PC-9 (cell line): ENCODE measurements at regions not wholly inside any gene's neighbourhood (a gene's known extent, or its start where the extent isn't known, plus 50 kb on each side); places are given as distances from the start of the nearest gene placed in this dataset.
A peak's percentile ranks its signal among the peaks of the same experiment; 100 is the strongest.

Experiments used
- BruUV-seq: library from RNA; stranded (reverse); fragments of 400-500 nt; replicated peaks from 2 replicates; lab custom pipeline; 2021; lab: Mats Ljungman, UMichigan
- CTCF ChIA-PET: fragments of 300-600 bp; sonication (Branson Sonifier 250); formaldehyde crosslinking; loops from one replicate; lab custom pipeline; 2022; ENCODE audit warnings: antibody characterized with exemption; lab: Charles Lee
- POLR2A ChIA-PET: fragments of 300-600 bp; sonication (Branson Sonifier 250); formaldehyde crosslinking; loops from one replicate; lab custom pipeline; 2022; ENCODE audit warnings: antibody characterized with exemption; ENCODE audit not compliant: unreplicated experiment; lab: Charles Lee
- DNase-seq, 2 experiments: peaks; one replicate each; pipeline versions ENCODE4 v3.0.0 to v3.0.0-alpha.2; 2015 to 2022; ENCODE audit warnings: mixed read lengths in 1 of 2
- H2AFZ ChIP-seq: fragments of 200-600 bp; sonication (generic); 2 replicates; pipeline ENCODE4 v1.8.1; 2017; ENCODE audit warnings: antibody characterized with exemption
- H3F3A ChIP-seq: fragments of 200-600 bp; sonication (generic); 2 replicates; pipeline ENCODE4 v1.8.1; 2017; ENCODE audit warnings: antibody characterized with exemption, mild to moderate bottlenecking, low read depth; ENCODE audit not compliant: insufficient read depth
- H3K27ac ChIP-seq: fragments of 200-600 bp; sonication (generic); 2 replicates; pipeline ENCODE4 v1.6.1; 2016; ENCODE audit warnings: mixed run types
- H3K27me3 ChIP-seq: fragments of 200-600 bp; sonication (generic); 2 replicates; pipeline ENCODE4 v1.6.1; 2016; ENCODE audit warnings: low read depth, mixed run types; ENCODE audit not compliant: insufficient read depth
- H3K36me3 ChIP-seq: fragments of 200-600 bp; sonication (generic); 2 replicates; pipeline ENCODE4 v1.6.1; 2016; ENCODE audit warnings: low read depth, mixed run types
- H3K4me1 ChIP-seq: fragments of 200-600 bp; sonication (generic); replicated peaks from 2 replicates; pipeline ENCODE4 v1.6.1; 2016; ENCODE audit warnings: mixed run types; ENCODE audit not compliant: insufficient read depth
- H3K4me2 ChIP-seq: fragments of 200-600 bp; sonication (generic); 2 replicates; pipeline ENCODE4 v1.6.1; 2017; ENCODE audit warnings: mixed run types
- H3K4me3 ChIP-seq: fragments of 200-600 bp; sonication (generic); 2 replicates; pipeline ENCODE4 v1.6.1; 2016; ENCODE audit warnings: mixed run types
- H3K79me2 ChIP-seq: fragments of 200-600 bp; sonication (generic); 2 replicates; pipeline ENCODE4 v1.6.1; 2017; ENCODE audit warnings: low read depth, mixed run types
- H3K9me2 ChIP-seq: fragments of 200-600 bp; sonication (generic); 2 replicates; pipeline ENCODE4 v1.8.1; 2017; ENCODE audit warnings: mild to moderate bottlenecking; ENCODE audit not compliant: insufficient read depth
- H3K9me3 ChIP-seq: fragments of 200-600 bp; sonication (generic); 2 replicates; pipeline ENCODE4 v1.8.1; 2016; ENCODE audit warnings: low read depth; ENCODE audit not compliant: insufficient read depth
- H4K20me1 ChIP-seq: fragments of 200-600 bp; sonication (generic); 2 replicates; pipeline ENCODE4 v1.8.1; 2017; ENCODE audit not compliant: insufficient read depth
- CTCF ChIP-seq: fragments of 200-600 bp; sonication (generic); conservative IDR thresholded peaks from 2 replicates; pipeline ENCODE4 v1.6.1; 2017; ENCODE audit warnings: mixed run types, antibody characterized with exemption, mild to moderate bottlenecking, moderate library complexity
- EZH2 ChIP-seq: fragments of 200-600 bp; sonication (generic); IDR thresholded peaks from 2 replicates; pipeline ENCODE4 v1.8.0; 2017; ENCODE audit warnings: antibody characterized with exemption, low read depth
- intact Hi-C: fragments of 100-400 bp; cut with micrococcal nuclease; formaldehyde crosslinking; loops from one replicate; pipeline ENCODE4 v1.10.0; 2022; ENCODE audit not compliant: unreplicated experiment

DNA sequence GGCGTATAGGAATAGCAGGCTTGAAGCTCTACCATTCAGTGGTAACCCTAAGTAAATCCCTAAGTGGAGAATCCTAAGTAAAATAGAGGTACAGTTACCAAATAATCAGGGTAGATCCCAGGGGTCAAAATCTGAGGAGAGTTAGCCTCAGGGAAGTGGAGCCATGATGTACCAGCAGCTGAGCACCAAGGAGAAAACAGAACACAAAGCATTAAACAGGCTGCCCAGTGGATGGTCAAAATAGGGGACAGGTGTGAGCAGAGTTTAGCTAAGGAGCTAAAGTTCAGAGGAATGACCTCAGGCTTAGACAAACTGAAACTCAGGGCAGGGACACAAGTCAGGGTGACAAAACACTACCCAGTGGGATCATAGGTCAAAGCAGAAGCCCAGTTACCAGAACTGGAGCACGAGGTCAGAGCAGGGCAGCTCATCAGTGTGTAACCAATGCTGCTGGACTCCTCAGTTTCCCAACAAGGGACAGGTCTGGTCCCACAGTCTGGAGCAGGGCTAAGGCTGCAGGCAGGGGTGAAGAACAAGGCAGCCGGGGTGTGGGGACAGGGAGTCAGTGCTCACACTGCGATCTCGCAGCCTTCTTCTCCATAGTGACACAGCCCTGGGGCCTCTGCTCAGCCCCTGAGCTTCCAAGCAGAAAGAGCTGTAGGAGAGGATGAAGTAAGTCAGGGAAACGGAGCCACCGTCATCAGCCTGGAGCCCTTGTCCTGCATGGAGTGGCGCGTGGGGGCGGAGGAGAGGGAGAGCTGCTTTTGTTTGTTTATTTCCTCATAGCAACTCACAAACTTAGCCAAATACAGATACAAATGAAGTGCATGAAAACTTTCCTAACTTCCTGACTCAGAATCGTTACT lies 264.0 kb downstream of the MREG start:
- no peak overlapping the region for H3K4me2 ChIP-seq
- no peak overlapping the region for H2AFZ ChIP-seq
- no peaks in the 10 kb centered on the region for H3K79me2 ChIP-seq
- no peaks in the 10 kb centered on the region for H3K36me3 ChIP-seq
- H3K27ac ChIP-seq, result no peak overlapping the region
- no peaks in the 10 kb centered on the region for H3K9me2 ChIP-seq
- ChIA-PET POLR2A (interaction anchor here (0.5 kb wide), 1 partner anchor 1300 kb away, joined by 6 read pairs; no protein-coding TSS in a partner anchor), CTCF (interaction anchor here (0.7 kb wide), 1 partner anchor 11 kb away, joined by 3 read pairs; no protein-coding TSS in a partner anchor)
- H4K20me1 ChIP-seq, result no peaks in the 10 kb centered on the region
- TF ChIP-seq CTCF (no peak), EZH2 (no peak)
- H3K9me3 ChIP-seq, result no peaks in the 10 kb centered on the region
- peaks cover 6% of the 10 kb centered on the region; the same call in 1 of the 2 replicates for H3F3A ChIP-seq
- H3K4me3 ChIP-seq, result no peak overlapping the region
- H3K27me3 ChIP-seq, result no peaks in the 10 kb centered on the region
- H3K4me1 ChIP-seq, result peaks cover 27% of the 10 kb centered on the region
- peak in 1 of 2 experiments; percentile 44 for DNase-seq
- intact Hi-C loops, result no loop called here
- BruUV-seq, result no TSS peak

DNA sequence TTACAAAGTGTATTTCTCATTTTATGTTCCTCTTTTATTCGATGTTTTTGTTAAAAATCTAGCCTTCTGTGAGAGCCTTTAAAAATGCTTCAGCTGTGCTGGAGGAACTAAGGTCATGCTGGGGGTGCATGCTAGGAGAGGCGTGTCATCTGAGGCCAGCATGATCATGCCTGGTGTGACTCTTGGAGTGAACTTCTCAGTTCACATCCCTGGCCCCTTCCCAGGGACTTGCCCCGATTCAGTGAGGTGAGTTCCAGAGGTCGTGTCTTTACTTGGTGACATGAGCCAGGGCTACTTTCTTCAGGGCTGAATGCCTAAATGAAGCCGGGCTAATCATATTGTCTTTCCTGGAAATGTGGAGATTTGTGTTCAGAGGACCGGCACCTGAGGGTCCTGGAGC lies 264.9 kb downstream of the MREG start:
- DNase-seq, result no peak
- Histone ChIP-seq H3K9me3 (no peaks in the 10 kb centered on the region), H4K20me1 (no peaks in the 10 kb centered on the region), H3F3A (peaks cover 6% of the 10 kb centered on the region; the same call in 1 of the 2 replicates), H3K4me3 (no peak overlapping the region), H3K4me2 (no peak overlapping the region), H3K4me1 (peaks cover 27% of the 10 kb centered on the region), H2AFZ (no peak overlapping the region), H3K27me3 (no peaks in the 10 kb centered on the region), H3K9me2 (no peaks in the 10 kb centered on the region), H3K27ac (no peak overlapping the region), H3K79me2 (no peaks in the 10 kb centered on the region), H3K36me3 (no peaks in the 10 kb centered on the region)
- intact Hi-C loops, result no loop called here
- no TSS peak for BruUV-seq
- no peak for TF ChIP-seq CTCF
- TF ChIP-seq EZH2, result no peak
- ChIA-PET POLR2A (no interaction called here), CTCF (no interaction called here)

DNA sequence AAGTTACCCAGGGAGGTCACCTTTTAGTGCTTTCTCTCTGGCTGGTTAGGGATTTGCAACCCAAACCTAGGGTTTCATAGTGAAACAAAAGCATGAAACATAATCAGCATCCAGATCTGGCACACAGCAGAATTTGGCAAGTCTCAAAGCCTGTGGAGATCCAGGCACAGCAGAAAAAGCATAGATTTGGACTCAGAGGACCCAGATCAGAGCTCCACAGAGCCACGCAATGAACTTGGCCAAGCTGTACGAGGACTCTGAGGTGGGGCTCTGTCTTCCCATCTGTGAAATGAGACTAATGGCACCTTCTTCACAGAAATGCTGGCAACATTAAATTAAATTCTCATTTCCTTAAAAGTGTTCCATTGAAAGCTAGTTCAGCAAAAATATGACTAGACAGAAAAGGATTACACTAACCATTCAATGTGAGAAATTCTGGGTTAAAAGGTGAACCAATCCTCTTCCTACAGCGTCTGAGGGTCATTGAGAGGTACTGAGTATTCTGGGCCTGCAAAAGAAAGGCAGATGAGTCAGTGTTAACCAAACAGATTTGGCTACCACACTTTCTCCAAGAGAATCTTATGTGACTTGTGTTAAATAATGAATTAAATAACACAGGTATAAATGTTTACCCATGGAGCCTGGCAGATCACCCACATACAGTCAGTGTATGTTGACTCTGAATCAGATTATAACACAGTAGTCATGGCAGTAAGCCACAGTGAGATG lies 266.3 kb downstream of the MREG start:
- H3K27me3 ChIP-seq, result no peaks in the 10 kb centered on the region
- no peak overlapping the region for H3K4me2 ChIP-seq
- H4K20me1 ChIP-seq, result no peaks in the 10 kb centered on the region
- no peak overlapping the region for H3K4me3 ChIP-seq
- no peaks in the 10 kb centered on the region for H3K79me2 ChIP-seq
- no peaks in the 10 kb centered on the region for H3K36me3 ChIP-seq
- H3K4me1 ChIP-seq, result peaks cover 22% of the 10 kb centered on the region
- intact Hi-C loops, result no loop called here
- H3K9me3 ChIP-seq, result no peaks in the 10 kb centered on the region
- no peak for DNase-seq
- ChIA-PET CTCF (no interaction called here), POLR2A (no interaction called here)
- H2AFZ ChIP-seq, result no peak overlapping the region
- TF ChIP-seq EZH2, result no peak
- TF ChIP-seq CTCF, result no peak
- H3K9me2 ChIP-seq, result no peaks in the 10 kb centered on the region
- no TSS peak for BruUV-seq
- H3K27ac ChIP-seq, result no peak overlapping the region
- peaks cover 6% of the 10 kb centered on the region; the same call in 1 of the 2 replicates for H3F3A ChIP-seq
